DOHH2 (cell line): ENCODE measurements at regions not wholly inside any gene's neighbourhood (a gene's known extent, or its start where the extent isn't known, plus 50 kb on each side); places are given as distances from the start of the nearest gene placed in this dataset.
"Not testable (repeated sequence)": the region's sequence is repeated elsewhere in the genome, so short reads cannot be mapped to it uniquely, and the experiment has no call there.

ENCODE experiments used
- CTCF ChIP-seq: fragments of 200-600 bp; sonication (generic); IDR thresholded peaks from one replicate; pipeline ENCODE4 v1.5.1; 2014; ENCODE audit warnings: antibody characterized with exemption, mild to moderate bottlenecking, low read depth, low read length; ENCODE audit not compliant: poor library complexity, severe bottlenecking
- EZH2phosphoT487 ChIP-seq: fragments of 200-600 bp; sonication (generic); IDR thresholded peaks from 2 replicates; pipeline ENCODE4 v1.6.1; 2017; ENCODE audit warnings: borderline replicate concordance, mild to moderate bottlenecking, antibody characterized with exemption, low read length, moderate library complexity, mixed read lengths

DNA sequence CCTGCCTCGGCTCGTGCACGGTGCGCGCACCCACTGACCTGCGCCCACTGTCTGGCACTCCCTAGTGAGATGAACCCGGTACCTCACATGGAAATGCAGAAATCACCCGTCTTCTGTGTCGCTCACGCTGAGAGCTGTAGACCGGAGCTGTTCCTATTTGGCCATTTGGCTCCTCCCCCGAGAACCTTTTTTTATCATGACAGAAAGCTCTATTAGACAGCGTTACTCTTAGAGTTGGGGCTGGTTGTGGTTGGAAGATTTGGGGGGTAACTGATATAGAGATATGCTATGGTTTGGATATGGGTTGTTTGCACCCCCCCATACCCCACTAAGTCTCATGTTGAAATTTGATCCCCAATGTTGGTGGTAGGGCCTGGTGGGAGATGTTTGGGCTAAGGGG, 226.2 kb downstream of the LRRC70 start:
- not testable (repeated sequence) for TF ChIP-seq CTCF, EZH2phosphoT487
